ENCODE measurements at regions not wholly inside any gene's neighbourhood (a gene's known extent, or its start where the extent isn't known, plus 50 kb on each side); places are given as distances from the start of the nearest gene placed in this dataset.
"Not testable (repeated sequence)": the region's sequence is repeated elsewhere in the genome, so short reads cannot be mapped to it uniquely, and the experiment has no call there.

- no peak overlapping the region for H3K9ac ChIP-seq (ENCODE audit: low read depth, low read length)
- H3K4me1 ChIP-seq (ENCODE audit: control insufficient read depth, insufficient read depth, low read length): no peaks in the 10 kb centered on the region
- no peaks in the 10 kb centered on the region for H3K36me3 ChIP-seq (ENCODE audit: control insufficient read depth, insufficient read depth, low read length)
- H3K27me3 ChIP-seq (ENCODE audit: control insufficient read depth, insufficient read depth, low read length): no peaks in the 10 kb centered on the region
- peaks cover 14% of the 10 kb centered on the region for H3K9me3 ChIP-seq (ENCODE audit: control insufficient read depth, insufficient read depth, low read length)
- no peak overlapping the region for H3K4me3 ChIP-seq (ENCODE audit: low read depth, low read length)
These were observed 233.3 kb upstream of the C1orf174 start for GRCh38 chr1:4133297-4133938.

DNA sequence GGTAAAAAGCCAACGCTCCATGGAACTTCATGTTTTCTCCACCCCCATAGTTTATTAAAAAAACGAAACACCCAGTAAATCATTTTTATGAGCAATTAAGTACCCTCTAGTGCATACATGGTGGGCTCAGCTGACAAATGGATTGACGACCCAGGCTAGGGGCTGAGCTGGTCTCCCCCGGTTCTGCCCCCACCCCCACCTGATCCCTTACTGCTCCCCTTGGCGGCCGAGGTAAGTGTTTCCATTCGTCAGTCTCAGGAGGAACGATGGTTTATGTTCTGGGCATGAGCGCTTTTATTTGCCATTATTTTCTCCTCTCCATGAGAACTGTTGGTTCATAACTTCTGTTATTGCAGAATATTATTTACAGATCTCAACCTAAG lies 233.9 kb upstream of the C1orf174 start:
- H3K4me3 ChIP-seq (ENCODE audit: low read depth, low read length): no peak overlapping the region
- H3K9ac ChIP-seq (ENCODE audit: low read depth, low read length): no peak overlapping the region
- no peaks in the 10 kb centered on the region for H3K27me3 ChIP-seq (ENCODE audit: control insufficient read depth, insufficient read depth, low read length)
- peaks cover 14% of the 10 kb centered on the region for H3K9me3 ChIP-seq (ENCODE audit: control insufficient read depth, insufficient read depth, low read length)
- H3K36me3 ChIP-seq (ENCODE audit: control insufficient read depth, insufficient read depth, low read length): no peaks in the 10 kb centered on the region
- H3K4me1 ChIP-seq (ENCODE audit: control insufficient read depth, insufficient read depth, low read length): no peaks in the 10 kb centered on the region

DNA sequence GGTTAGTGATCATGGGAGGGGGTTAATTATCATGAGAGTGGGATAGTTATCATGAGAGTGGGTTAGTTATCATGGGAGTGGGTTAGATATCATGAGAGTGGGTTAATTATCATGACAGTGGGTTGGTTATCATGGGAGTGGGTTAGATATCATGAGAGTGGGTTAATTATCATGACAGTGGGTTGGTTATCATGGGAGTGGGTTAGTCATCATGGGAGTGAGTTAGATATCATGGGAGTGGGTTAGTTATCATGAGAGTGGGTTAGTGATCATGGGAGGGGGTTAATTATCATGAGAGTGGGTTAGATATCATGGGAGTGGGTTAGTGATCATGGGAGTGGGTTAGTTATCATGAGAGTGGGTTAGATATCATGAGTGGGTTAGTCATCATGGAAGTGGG lies 235.8 kb upstream of the C1orf174 start:
- not testable (repeated sequence) for H3K36me3 ChIP-seq (ENCODE audit: control insufficient read depth, insufficient read depth, low read length); H3K4me3 ChIP-seq (ENCODE audit: low read depth, low read length); H3K9ac ChIP-seq (ENCODE audit: low read depth, low read length); H3K27me3 ChIP-seq (ENCODE audit: control insufficient read depth, insufficient read depth, low read length); H3K4me1 ChIP-seq (ENCODE audit: control insufficient read depth, insufficient read depth, low read length)
- peaks cover 10% of the 10 kb centered on the region for H3K9me3 ChIP-seq (ENCODE audit: control insufficient read depth, insufficient read depth, low read length)

- H3K4me1 ChIP-seq (ENCODE audit: control insufficient read depth, insufficient read depth, low read length): no peaks in the 10 kb centered on the region
- H3K27me3 ChIP-seq (ENCODE audit: control insufficient read depth, insufficient read depth, low read length): no peaks in the 10 kb centered on the region
- H3K9ac ChIP-seq (ENCODE audit: low read depth, low read length): no peak overlapping the region
- H3K36me3 ChIP-seq (ENCODE audit: control insufficient read depth, insufficient read depth, low read length): no peaks in the 10 kb centered on the region
- no peak overlapping the region for H3K4me3 ChIP-seq (ENCODE audit: low read depth, low read length)
- peaks cover 10% of the 10 kb centered on the region for H3K9me3 ChIP-seq (ENCODE audit: control insufficient read depth, insufficient read depth, low read length)
These were observed 237.7 kb upstream of the C1orf174 start for GRCh38 chr1:4137621-4138415.

- H3K36me3 ChIP-seq (ENCODE audit: control insufficient read depth, insufficient read depth, low read length): no peaks in the 10 kb centered on the region
- H3K9ac ChIP-seq (ENCODE audit: low read depth, low read length): no peak overlapping the region
- no peaks in the 10 kb centered on the region for H3K4me1 ChIP-seq (ENCODE audit: control insufficient read depth, insufficient read depth, low read length)
- peaks cover 10% of the 10 kb centered on the region for H3K9me3 ChIP-seq (ENCODE audit: control insufficient read depth, insufficient read depth, low read length)
- no peaks in the 10 kb centered on the region for H3K27me3 ChIP-seq (ENCODE audit: control insufficient read depth, insufficient read depth, low read length)
- no peak overlapping the region for H3K4me3 ChIP-seq (ENCODE audit: low read depth, low read length)
These were observed 239.6 kb upstream of the C1orf174 start for GRCh38 chr1:4139646-4140045.

DNA sequence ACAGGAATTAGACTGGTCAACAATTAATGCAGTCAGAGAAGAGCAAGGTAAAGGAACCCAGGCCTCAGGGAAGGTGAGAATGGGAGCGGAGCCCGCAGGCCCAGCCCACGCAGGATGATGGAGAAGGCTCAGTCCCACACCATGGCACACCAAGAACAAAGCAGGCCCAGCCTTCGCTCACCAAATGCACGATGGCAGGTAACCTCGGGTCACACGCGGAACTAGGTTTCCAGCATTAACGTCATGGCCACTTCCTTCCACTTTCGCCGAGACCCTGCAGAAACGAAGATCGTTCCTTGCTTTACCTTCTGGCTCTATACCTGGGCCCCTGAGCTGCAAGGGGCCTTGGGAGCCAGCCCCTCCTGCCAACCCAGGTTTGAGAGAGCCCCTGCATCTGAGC lies 240.2 kb upstream of the C1orf174 start:
- no peak overlapping the region for H3K9ac ChIP-seq (ENCODE audit: low read depth, low read length)
- no peaks in the 10 kb centered on the region for H3K36me3 ChIP-seq (ENCODE audit: control insufficient read depth, insufficient read depth, low read length)
- no peaks in the 10 kb centered on the region for H3K27me3 ChIP-seq (ENCODE audit: control insufficient read depth, insufficient read depth, low read length)
- H3K4me3 ChIP-seq (ENCODE audit: low read depth, low read length): no peak overlapping the region
- H3K9me3 ChIP-seq (ENCODE audit: control insufficient read depth, insufficient read depth, low read length): peaks cover 10% of the 10 kb centered on the region
- no peaks in the 10 kb centered on the region for H3K4me1 ChIP-seq (ENCODE audit: control insufficient read depth, insufficient read depth, low read length)

DNA sequence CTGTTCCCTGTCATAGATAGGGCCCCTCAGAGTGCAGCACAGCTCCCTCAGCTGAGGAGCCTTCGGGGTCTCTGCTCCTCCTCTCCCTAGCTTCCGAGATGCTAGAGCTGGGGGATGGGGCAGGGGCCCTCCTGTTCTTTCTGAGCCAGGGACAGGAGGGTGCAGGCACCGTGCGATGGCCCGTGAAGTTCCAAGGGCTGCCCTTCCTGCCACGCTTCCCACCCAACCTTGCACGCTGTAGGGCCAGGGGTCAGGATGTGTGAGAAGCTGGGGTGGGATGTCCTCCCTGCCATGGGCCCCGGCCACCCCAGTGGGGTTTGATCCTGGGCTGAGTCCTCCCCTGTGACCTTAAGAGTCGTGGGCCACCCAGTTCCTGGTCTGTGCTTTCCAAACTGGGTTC lies 240.7 kb upstream of the C1orf174 start:
- Histone ChIP-seq H3K4me3 (ENCODE audit: low read depth, low read length) (no peak overlapping the region), H3K4me1 (ENCODE audit: control insufficient read depth, insufficient read depth, low read length) (no peaks in the 10 kb centered on the region), H3K9ac (ENCODE audit: low read depth, low read length) (no peak overlapping the region), H3K36me3 (ENCODE audit: control insufficient read depth, insufficient read depth, low read length) (no peaks in the 10 kb centered on the region), H3K27me3 (ENCODE audit: control insufficient read depth, insufficient read depth, low read length) (no peaks in the 10 kb centered on the region), H3K9me3 (ENCODE audit: control insufficient read depth, insufficient read depth, low read length) (peaks cover 10% of the 10 kb centered on the region)

DNA sequence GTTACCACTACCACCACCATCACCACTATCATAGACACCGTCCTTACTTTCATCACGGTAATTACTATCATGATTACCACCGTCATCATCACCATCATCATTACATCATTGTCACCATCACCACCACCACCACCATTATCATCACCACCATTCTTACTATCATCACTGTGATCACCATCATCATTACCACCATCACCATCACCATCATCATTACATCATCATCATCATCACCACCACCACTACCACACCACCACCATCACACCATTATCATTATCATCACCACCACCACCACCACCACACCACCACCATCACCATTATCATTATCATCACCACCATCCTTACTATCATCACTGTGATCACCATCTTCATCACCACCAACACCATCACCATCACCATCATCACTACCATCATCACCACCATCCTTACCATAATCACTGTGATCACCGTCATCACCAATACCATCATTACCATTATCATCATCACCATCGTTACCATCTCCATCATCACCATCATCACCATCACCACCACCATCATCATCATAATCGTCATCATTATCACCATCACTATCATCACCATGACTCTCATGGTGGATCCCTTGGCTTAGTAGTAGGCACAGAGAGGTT lies 244.4 kb upstream of the C1orf174 start:
- Histone ChIP-seq H3K4me3 (ENCODE audit: low read depth, low read length) (no peak overlapping the region), H3K9me3 (ENCODE audit: control insufficient read depth, insufficient read depth, low read length) (no peaks in the 10 kb centered on the region), H3K27me3 (ENCODE audit: control insufficient read depth, insufficient read depth, low read length) (no peaks in the 10 kb centered on the region), H3K9ac (ENCODE audit: low read depth, low read length) (no peak overlapping the region), H3K36me3 (ENCODE audit: control insufficient read depth, insufficient read depth, low read length) (no peaks in the 10 kb centered on the region), H3K4me1 (ENCODE audit: control insufficient read depth, insufficient read depth, low read length) (no peaks in the 10 kb centered on the region)

DNA sequence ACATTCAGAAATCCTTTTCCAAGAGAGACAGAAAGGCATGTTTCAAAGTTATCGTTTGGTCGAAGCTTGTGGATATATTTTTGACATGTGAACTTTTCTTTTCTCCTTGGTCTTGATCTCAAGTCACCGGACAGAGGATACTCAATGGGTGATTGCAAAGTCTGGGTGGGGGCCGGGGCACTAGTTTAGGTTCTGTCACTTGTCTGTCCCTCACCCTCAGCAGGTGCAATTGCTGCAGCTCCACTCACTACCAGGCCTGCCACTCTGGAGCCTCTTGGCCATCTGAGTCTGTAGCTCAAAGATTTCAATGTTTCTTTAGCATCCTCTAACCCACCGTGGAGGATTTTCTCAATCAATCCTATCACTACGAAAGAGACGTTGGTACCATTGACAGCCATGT lies 246.0 kb upstream of the C1orf174 start:
- Histone ChIP-seq H3K4me3 (ENCODE audit: low read depth, low read length) (no peak overlapping the region), H3K36me3 (ENCODE audit: control insufficient read depth, insufficient read depth, low read length) (no peaks in the 10 kb centered on the region), H3K27me3 (ENCODE audit: control insufficient read depth, insufficient read depth, low read length) (no peaks in the 10 kb centered on the region), H3K9me3 (ENCODE audit: control insufficient read depth, insufficient read depth, low read length) (no peaks in the 10 kb centered on the region), H3K4me1 (ENCODE audit: control insufficient read depth, insufficient read depth, low read length) (no peaks in the 10 kb centered on the region), H3K9ac (ENCODE audit: low read depth, low read length) (no peak overlapping the region)

DNA sequence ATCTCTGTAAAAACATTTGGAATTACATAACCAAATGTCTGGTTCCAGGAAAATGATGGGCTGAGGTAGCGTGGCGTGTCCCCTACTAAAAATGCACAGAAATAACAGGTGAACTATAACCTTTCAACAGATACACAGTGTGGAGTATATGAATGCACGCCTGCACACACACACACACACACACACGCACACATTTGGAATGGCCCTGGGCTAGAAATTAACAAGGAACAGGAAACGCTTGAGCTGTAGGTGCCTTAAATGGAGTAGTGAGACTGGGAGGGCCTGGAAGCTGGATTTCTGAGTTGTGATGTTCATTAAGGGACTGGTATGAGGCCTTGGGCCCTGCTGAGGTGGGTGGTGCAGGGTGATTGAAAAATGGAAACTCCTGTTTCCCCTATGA lies 246.5 kb upstream of the C1orf174 start:
- Histone ChIP-seq H3K36me3 (ENCODE audit: control insufficient read depth, insufficient read depth, low read length) (no peaks in the 10 kb centered on the region), H3K4me1 (ENCODE audit: control insufficient read depth, insufficient read depth, low read length) (no peaks in the 10 kb centered on the region), H3K27me3 (ENCODE audit: control insufficient read depth, insufficient read depth, low read length) (no peaks in the 10 kb centered on the region), H3K9ac (ENCODE audit: low read depth, low read length) (no peak overlapping the region), H3K4me3 (ENCODE audit: low read depth, low read length) (no peak overlapping the region), H3K9me3 (ENCODE audit: control insufficient read depth, insufficient read depth, low read length) (no peaks in the 10 kb centered on the region)

DNA sequence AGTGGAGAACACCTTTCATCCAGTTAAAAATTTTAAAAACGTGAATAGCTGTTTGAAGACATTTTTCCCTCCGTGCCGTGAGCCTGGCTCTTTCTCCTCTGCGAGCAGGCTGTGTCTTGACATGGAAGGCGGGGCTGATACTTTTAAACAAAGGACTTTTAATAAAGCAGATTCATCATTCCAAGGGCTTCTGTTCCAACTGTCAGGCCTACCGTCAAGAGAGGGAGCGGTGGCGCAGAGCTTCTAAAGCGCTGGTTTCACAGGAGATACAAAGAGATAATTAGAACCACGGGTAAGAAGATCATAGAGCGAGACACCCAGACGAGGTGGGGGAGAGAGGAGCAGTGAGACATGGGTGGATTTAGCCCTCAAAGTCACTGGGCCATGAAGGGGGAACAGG lies 247.4 kb upstream of the C1orf174 start:
- Histone ChIP-seq H3K9ac (ENCODE audit: low read depth, low read length) (no peak overlapping the region), H3K4me3 (ENCODE audit: low read depth, low read length) (no peak overlapping the region)

DNA sequence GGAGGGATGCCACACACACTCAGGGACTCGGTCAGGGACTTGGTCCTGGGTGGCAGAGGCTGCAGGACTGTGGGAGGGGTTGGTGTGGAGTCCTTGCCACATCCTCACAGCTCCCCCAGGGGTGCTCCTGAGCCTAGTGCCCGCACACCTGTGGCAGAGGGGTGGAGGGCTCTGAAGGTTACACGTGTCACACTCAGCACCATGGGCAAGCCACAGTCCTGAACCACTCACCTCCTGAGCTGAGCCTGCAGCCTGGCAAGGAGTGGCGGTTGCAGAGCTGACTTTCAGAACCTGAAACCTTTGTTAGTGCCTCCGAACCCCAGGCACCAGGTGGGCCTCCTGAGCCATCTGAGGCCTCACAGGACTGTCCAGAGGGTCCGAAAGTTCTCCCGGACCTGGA lies 249.2 kb upstream of the C1orf174 start:
- Histone ChIP-seq H3K9me3 (ENCODE audit: control insufficient read depth, insufficient read depth, low read length) (no peaks in the 10 kb centered on the region), H3K4me3 (ENCODE audit: low read depth, low read length) (no peak overlapping the region), H3K4me1 (ENCODE audit: control insufficient read depth, insufficient read depth, low read length) (no peaks in the 10 kb centered on the region), H3K9ac (ENCODE audit: low read depth, low read length) (no peak overlapping the region), H3K27me3 (ENCODE audit: control insufficient read depth, insufficient read depth, low read length) (no peaks in the 10 kb centered on the region), H3K36me3 (ENCODE audit: control insufficient read depth, insufficient read depth, low read length) (peaks cover 2% of the 10 kb centered on the region)

More for the DNA sequence above, 247.4 kb upstream of the C1orf174 start:
- H3K27me3 ChIP-seq (ENCODE audit: control insufficient read depth, insufficient read depth, low read length): no peaks in the 10 kb centered on the region
- H3K4me1 ChIP-seq (ENCODE audit: control insufficient read depth, insufficient read depth, low read length): no peaks in the 10 kb centered on the region
- peaks cover 2% of the 10 kb centered on the region for H3K36me3 ChIP-seq (ENCODE audit: control insufficient read depth, insufficient read depth, low read length)
- no peaks in the 10 kb centered on the region for H3K9me3 ChIP-seq (ENCODE audit: control insufficient read depth, insufficient read depth, low read length)
